HUDEP-2 (cell line): ENCODE measurements at regions not wholly inside any gene's neighbourhood (a gene's known extent, or its start where the extent isn't known, plus 50 kb on each side); places are given as distances from the start of the nearest gene placed in this dataset.

Experiments
- DNase-seq, 76 experiments: peaks; one replicate each; lab custom pipeline; 2025; ENCODE audit not compliant: unreplicated experiment in 76 of 76; lab: John Stamatoyannopoulos, UW

DNA sequence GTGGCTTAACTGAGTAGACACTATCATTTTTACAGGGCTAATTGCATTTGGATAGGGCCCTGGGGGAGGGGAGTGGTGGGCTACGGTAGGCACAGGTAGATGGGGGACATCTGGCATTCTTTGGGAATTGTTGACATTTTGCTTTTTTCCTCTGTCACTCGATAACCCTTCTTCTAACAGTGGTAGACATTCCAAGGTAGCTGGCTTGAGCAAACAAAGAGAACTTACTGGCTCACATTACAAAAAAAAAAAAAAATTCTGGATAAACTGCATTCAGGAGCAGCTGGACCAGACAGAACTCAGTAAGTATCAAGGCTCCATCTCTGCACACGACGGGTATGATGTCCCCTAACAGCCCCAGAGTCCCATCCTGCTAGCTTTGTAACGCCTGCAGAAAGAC, 585.2 kb downstream of the ZNF608 start:
- no peak for DNase-seq

DNA sequence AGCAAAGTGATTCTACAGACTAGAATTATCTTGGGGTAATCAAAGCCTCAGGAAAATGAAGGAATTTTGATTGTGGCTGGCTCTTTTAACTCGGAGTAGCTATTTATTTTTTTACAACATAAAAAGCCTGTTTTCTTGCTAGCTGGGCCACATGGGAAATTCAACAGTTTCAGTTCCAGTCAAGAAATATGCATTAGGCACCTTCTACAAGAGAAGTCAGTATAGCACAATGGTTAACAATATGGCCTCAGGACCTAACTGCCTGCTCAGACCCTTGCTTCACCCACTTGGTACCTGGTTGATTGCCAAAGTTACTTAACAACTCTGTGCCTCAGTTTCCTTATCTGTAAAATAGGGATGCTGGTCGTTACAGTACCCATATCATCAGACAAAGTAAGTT, 586.2 kb downstream of the ZNF608 start:
- no peak for DNase-seq

DNA sequence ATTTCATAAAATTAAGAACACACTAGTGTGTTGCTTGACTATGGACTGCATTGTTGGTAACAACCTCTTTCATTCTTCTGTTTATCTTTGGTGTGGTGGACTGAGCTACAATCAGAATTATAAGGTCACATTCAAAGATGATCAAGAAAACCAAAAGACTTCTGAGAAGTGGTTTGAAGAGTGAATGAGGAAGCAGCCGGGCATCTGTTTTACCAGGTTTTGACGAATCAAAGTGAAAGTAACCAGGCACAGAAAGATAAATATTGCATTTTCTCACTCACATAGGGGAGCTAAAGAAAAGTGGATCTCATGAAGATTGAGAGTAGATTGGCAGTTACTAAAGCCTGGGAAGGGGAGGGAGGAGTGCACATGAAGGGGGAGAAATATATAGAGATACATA, 589.1 kb downstream of the ZNF608 start:
- DNase-seq = no peak

DNA sequence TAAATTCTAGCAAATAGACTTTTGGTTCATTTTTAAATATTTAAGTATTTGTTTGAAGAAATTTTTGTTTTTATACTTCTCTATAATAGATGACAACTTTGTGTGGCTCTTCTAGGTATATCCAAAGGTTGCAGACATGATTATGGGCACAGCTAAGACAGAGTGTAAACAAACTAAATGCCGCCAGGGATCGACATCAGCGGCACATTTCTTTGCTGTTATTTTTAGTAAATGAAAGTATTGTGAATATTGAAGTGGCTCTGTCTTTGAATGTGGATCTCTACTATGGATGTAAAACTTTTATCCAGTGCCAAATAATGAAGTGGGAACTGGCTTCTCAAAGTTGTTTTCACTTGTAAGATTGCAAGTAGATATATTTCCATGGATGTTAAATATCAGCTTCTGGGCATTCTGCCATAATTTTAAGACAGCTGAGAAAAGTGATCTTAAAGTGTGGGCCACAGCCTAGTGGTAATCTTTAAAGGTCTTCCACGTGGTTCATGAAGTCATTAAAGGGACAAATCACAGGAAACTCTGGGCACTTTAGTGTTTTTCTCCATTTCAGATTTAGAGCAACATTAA, 589.9 kb downstream of the ZNF608 start:
- DNase-seq = no peak

DNA sequence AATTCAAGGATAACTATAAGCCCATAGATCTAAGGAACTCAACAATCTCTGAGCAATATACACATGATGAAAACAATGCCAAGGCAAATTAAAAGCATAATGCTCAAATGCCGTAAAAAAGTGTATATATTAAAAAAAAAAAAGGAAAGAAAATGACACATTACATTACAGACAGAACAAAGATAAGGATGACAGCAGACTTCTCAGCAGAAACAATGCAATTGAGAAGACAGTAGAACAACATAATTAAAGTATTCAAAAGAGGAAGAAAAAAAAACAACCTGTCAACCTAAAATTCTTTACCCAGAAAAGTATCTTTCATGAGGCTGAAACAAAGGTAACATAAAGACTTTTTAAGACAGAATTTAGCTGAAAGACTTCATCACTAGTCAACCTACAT, 591.7 kb downstream of the ZNF608 start:
- no peak for DNase-seq

DNA sequence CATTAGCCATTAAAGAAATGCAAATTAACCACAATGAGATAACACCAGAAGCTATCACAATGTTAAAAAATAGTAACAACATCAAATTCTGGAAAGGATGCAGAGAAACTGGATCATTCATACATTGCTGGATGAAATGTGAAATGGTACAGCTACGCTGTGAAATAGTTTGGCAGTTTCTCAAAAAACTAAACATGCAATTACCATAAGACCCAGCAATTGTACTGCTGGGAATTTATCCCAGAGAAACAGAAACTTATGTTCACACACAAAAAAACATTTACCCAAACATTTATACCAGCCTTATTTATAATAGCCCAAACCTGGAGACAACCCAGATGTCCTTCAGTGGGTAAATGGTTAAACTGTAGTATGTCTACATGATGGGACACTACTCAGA, 592.9 kb downstream of the ZNF608 start:
- DNase-seq = no peak

DNA sequence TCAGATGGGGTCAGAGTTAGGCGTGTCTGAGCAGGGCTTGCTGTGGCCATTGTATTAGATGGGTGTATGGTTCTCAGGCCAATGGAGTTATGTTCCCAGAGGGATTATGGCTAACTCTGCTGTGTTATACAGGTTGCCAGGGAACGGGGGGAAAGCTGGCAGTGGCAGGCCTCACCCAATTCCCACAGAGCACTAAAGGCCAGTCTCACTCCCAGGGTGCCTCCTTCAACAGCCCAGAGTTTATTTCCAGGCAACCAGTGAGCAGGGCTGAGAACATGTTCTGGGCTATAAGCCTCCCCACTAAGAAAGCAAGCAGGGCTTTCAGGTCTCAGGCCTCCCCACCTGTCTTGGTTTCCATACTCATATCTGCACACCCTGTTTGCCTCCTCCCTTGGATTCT, 597.9 kb downstream of the ZNF608 start:
- DNase-seq = no peak

DNA sequence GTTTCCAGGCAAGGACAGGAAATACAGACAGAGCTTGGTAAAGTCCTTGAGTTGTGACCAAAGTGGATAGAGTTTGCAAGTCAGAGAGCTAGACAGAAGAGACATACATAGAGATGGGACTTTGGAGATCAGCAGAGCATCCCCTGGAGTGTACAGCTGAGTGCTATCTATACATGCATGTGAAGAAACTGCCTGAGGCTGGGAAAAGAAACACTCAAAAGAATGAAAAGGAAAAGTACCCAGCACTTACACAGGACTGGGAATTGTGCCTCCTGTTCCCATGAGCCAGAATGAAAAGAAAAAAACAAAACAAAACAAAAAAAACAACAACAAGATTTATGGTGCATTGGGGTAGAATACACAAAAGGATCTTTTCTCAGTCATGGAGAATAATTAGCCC, 606.4 kb downstream of the ZNF608 start:
- no peak for DNase-seq

DNA sequence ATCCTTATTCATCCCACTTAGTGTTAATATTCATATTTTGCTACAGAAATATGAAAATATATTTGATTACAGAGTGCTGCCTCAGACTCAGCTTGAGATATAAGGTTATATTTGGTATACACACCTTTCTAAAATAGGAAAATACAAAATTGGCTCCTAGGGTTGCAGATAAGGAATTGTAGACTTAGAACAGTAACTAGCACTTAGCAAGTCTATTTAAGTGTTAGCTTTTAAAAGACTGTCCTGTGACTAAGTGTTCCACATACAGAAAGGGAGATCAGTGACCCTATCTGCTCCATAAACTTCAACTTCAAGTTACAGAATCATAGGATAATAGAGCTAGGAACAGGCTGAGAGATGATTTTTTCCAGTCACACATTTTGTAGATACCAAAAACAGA, 607.0 kb downstream of the ZNF608 start:
- DNase-seq = no peak

DNA sequence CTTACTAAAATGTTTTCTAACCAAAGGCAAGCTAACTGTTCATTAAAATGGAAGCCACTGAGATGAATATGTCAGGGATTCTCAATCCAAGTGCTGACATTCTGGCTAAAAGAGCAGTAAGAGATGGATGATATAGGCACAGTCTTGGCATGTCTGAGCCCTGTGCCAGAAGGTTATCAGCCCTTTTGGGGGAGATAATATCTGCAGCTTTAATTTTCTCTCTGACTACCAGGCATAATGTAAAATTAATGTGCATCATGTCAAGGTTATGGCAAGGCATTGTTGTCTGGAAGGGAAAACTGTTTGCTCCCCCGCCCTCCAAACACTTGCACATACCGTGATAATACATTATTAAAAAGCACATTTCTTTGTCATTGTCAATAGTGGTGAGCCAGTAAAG, 609.8 kb downstream of the ZNF608 start:
- DNase-seq = no peak

DNA sequence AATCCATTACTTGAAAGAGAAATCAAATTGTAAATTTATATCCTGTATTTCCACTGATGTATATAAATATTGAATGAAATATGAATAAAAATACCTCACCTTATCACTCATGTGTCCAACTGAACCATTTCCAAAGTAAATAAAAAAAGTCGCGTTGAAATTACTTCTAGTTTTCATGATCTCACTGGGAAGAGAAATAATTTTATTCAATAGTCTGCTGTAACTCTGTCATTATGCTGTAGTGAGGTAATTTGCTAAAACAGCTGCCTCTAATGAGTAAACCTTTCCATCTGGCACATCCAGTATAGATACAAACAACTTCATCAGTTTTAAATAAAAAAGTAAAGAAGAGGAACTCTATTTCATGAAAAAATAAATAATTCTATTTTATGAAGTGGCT, 611.5 kb downstream of the ZNF608 start:
- DNase-seq = no peak

DNA sequence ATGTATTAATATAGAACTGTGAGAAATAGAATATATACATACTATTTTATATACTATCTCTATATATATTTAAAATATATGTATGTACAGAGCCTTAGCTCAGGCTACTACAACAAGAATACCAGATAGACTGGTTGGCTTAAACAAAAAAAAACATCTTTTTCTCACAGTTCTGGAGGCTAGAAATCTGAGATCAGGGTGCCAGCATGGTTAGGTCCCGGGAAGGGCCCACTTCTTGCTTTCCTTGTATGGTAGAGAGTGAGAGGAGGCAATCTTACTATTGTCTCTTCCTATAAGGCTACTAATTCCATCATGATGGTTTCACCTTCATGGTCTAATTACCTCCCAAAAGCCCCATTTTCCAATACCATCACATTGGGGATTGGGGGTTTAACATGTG, 613.0 kb downstream of the ZNF608 start:
- DNase-seq = no peak

DNA sequence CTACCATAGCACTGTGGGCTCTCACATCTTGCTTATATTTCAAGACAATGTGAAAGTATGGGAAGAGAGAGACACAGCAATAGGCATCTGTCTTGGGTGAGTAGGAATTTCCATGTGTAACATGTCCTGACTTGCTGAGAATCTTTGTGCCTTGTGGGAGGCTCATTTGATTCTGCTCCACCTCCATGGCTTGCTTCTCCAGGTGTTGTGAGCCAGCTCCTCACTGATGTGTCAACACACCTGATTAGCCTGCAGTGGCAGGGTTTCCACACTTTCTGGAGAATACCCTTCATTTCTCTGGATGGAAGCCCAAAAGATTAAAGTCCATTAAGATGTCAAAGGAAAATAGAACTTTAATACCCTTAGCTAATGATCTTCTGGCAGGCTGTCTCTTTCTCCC, 613.6 kb downstream of the ZNF608 start:
- no peak for DNase-seq

DNA sequence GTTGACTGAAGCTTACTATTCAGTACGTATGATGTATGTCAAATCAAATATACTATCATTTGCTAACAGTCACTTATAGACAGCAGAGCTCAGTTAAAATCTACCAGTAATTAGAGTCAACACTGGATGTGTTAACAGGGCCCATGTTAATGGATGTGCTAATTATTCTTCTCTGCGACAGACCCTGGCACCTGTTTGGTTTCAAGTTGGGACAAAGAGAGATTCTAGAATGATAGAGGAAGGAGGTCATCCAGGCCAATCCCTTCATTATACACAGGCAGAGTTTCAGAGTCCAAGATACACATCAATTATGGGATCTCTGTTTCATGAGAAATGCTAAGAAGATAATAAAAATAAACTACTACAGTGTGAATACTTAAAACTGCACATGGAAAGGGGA, 615.0 kb downstream of the ZNF608 start:
- no peak for DNase-seq

DNA sequence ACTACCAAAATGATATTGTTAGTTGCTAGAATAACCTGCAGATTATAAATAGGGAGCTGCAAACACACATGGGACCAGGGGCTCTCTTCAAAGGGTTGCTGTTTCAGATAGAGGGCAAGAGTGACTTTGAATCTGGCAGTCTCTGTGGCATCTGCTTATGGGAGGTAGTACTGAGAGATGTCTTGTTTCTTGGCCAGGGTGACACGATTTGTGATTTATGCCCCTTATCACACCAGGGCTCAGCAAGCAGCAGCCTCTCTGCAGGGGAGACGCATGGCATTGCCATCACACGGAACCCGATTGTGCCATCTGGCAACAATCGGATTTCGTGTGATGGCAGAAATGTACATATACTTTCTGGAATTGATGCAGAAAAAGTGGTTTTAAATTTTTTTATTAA, 615.6 kb downstream of the ZNF608 start:
- DNase-seq = no peak

DNA sequence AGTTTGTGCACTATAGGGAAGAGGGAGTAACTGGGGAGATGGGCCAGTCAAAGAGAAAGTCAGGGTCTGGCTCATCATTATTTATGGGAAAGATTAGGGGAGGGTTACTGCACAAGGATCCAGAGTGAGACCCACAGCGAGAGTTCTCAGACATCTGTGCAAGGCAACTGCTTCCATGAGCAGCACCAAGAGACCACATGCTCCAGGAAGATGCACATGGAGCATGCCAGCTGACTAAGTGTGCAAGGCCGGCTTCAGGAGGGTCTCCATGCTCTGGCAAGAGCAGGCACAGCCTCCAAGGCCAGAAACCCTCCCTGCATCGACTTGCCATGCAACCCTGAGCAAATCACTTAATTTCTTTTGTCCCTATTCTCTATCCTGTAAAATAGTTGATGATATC, 616.9 kb downstream of the CSNK1G3 start:
- no peak for DNase-seq

DNA sequence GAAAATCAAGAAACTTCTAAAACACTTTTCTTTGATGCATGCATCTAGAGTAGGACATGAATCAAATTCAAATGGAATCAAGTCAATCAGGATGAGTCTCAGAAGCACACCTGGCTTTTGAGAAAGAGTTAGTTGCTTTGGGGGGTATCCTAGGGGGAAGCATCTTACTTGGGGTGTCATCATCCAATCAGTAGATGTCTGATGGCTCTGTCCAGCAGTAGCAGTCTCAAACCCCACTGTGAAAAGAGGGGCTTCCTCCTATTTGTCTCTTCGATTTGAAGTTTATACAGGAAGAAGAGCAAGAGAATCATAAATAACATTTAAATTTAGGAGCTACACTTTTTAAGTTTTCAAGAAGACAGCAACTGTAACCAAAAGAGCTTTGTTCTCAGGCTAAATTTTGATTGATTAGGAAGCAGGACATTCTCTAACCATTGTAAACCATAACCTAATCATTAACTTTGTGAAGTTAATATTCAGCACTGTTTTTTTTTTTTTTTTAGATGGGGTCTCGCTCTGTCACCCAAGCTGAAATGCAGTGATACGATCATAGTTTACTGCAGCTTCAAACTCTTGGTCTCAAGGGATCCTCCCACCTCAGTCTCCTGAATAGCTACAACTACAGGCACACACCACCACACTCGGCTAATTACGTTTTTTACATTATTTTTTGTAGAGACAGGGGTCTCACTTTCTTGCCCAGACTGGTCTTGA, 614.7 kb downstream of the CSNK1G3 start:
- no peak for DNase-seq

DNA sequence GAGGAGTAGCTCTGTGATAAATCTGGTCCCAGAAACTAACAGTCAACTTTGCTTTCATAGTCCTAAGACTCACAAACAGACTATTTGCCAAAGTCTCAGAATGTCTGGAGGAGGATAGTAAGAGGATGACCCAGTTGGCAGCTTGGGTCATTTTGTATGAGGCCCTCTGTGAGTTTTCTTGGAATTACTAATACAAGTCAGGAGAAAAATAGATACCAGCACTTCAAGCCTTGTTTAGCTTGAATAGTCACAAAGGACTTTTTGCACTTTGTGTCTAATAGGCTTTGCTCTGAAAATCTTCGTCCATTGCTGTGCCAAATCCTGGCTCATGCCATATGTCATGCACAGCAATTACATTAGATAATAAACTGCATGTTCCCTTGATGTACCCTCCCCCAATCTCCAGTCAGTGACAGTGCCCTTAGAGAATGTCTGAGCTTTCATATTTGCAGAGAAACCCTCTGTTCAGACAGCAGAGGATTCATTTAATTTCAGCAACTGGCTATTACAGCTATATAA, 612.8 kb downstream of the CSNK1G3 start:
- no peak for DNase-seq

DNA sequence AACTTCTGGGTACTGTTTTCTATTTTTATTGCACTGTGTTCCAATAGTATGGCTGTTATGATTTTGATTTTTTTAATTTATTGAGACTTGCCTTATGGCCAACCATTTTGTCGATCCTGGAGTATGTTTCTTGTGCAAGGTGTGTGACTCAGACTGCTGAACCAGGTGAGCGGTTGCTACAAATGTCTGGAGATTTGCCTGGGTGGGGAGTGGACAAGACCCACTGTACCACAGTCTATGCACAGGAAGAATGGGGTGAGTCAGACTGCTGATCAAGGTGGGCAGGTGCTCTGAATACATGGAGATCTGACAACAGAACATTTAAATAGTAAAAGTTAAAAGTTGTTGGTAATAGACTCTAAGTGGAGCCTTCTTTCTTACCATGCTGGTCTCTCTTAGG, 609.2 kb downstream of the CSNK1G3 start:
- DNase-seq = no peak

DNA sequence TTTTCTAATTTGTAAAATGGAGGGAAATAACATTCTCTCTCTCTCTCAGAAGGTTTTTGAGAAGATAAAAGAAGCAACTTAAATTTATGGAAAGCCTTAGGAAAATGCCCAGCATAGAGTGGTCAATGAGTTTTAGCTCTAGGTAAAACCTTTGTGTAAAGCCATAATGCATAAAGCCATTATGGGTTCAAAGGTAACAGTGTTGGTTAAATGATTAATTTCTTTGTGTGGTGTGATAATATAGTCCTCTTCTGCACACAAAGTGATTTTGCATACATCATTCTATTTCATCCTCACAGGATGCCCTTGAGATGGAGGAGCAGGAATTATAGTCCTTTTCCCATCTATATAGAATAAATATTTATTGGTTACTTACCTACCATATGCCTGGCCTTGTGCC, 602.9 kb downstream of the CSNK1G3 start:
- DNase-seq = no peak

DNA sequence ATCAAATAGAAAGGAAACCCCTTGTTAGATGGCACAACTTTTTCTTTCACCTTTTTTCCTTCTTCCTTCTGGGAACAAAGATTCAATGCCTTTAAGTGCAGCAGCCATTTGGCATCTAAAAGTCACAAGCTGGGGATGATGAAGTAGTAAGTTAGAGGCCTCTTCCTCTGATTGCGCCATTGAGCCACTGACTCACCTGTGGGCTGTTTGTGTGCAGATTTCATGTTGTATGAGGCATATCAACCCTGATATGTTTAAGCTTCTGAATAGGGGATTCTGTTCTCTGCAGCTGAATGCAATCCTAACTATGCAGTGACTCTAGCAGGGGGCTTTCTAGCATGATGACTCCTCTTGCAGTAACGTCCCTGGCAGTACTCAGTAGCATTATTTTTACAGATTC, 599.9 kb downstream of the CSNK1G3 start:
- no peak for DNase-seq

DNA sequence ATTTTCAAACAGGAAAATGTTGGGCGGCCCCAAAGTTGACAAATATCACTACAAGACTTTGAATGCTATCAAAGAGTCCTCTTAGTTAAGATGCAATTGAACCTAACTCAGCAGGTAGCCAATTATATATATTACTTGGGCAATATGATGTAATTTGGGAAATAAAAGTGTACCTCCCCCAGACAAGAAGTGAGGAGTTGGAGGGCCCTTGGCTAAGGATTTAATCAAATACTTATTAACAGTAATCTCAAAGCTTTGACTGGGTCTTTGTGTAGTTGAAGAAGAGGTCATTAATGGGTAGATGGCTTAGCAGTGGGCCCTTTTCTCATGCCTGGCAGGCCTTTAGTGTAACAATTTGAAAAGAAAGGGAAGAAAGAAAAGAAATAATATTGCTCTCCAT, 599.0 kb downstream of the CSNK1G3 start:
- no peak for DNase-seq

DNA sequence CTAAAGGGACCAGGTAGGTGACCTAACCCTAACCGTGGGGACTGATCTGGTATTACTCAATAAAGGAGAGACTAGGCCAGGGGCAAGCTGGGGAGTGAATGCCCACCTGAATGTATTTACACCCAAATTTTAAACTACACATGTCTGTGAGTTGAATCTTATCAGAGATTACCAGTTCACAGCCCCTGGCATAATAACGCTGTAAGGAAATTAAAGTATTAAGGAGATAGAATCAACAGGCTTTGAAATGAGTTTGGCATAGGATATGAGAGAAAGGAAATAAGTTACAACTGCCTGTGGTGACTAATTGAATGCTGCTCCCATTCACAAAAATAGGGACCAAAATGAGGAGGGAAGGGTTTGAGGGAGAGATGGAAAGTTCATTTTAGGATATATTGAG, 593.3 kb downstream of the CSNK1G3 start:
- DNase-seq = no peak
